Peyer's patch (tissue), 4 donors: ENCODE measurements at regions not wholly inside any gene's neighbourhood (a gene's known extent, or its start where the extent isn't known, plus 50 kb on each side); places are given as distances from the start of the nearest gene placed in this dataset.

Experiments
- CTCF ChIP-seq, 6 experiments: fragments of 450-650 bp in 4 of 6; fragments of 200-600 bp in 2 of 6; sonication (generic) in 1 of 6; IDR thresholded peaks; one replicate each; pipeline ENCODE4 v1.5.1; 2017 to 2019; ENCODE audit warnings: antibody characterized with exemption in 6 of 6, mild to moderate bottlenecking in 3 of 6, moderate library complexity in 1 of 6
- POLR2A ChIP-seq, 2 donors: fragments of 450-650 bp; IDR thresholded peaks; one replicate each; pipeline ENCODE4 v1.5.1; 2017; ENCODE audit warnings: antibody characterized with exemption in 2 of 2, mild to moderate bottlenecking in 2 of 2, moderate library complexity in 2 of 2

DNA sequence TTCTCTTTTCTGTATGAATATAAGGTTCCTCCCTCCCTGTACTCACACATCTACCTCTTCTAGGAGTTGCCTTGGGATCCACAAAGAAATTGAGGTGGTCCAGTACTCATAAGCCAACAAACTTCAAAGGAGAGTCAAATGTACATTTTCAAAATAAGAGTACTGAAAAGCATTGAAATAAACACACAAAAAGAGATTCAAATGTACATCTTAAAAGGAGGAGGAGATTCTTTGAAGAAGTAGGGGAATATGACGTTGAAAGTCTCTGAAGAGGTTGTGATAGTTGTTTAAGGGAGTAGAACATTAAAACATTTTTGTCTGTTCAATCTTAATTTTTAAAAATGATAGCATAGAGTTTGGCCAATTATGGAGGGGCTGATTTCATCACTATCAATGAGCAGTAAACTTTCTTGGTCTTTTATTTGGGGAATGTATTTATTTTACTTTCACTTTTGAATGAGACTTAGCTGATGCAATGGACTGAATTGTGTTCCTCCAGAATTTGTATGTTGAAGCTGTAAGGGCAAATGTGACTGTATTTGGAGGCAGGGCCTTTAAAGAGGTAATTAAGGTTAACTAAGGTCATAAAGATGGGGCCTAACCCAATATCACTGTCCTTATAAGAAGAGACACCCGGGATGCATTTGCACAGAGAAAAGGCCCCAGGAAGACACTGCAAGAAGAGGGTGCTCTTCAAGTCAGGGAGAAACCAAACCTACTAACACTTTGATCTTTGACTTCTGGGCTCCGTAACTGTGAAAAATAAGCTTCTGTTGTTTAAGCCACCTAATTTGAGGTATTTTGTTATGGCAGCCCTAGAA, 226.3 kb upstream of the PGRMC2 start:
- no peak for TF ChIP-seq CTCF (IDR thresholded peaks at IDR 0.05)
- no peak for TF ChIP-seq POLR2A (IDR thresholded peaks at IDR 0.05)
